D721Med (cell line): ENCODE measurements at regions not wholly inside any gene's neighbourhood (a gene's known extent, or its start where the extent isn't known, plus 50 kb on each side); places are given as distances from the start of the nearest gene placed in this dataset.

Source experiments
- DNase-seq: peaks from one replicate; pipeline ENCODE4 v3.0.0; 2011; ENCODE audit warnings: low spot score; ENCODE audit not compliant: insufficient read length
- FAIRE-seq: peaks from 2 replicates; lab custom pipeline; 2011; peaks lifted over from hg19 to GRCh38; lab: Jason Lieb, UNC
- CTCF ChIP-seq: IDR thresholded peaks from 2 replicates; pipeline ENCODE4 v1.5.1; 2012; ENCODE audit warnings: mild to moderate bottlenecking, control low read depth; ENCODE audit not compliant: insufficient read depth; ENCODE audit errors: missing control alignments

- no peak for TF ChIP-seq CTCF
- no peak for FAIRE-seq
- DNase-seq, result no peak
Measured at GRCh38 chr9:118554987-118555386, 814.2 kb downstream of the BRINP1 start.

GRCh38 chr9:118558026-118558425 lies 811.2 kb downstream of the BRINP1 start:
- FAIRE-seq, result no peak
- TF ChIP-seq CTCF, result no peak

GRCh38 chr9:118558891-118559290 lies 810.3 kb downstream of the BRINP1 start:
- no peak for DNase-seq
- no peak for TF ChIP-seq CTCF
- FAIRE-seq, result no peak

More at GRCh38 chr9:118558026-118558425, 811.2 kb downstream of the BRINP1 start:
- DNase-seq, result no peak

- FAIRE-seq (no peak), DNase-seq (no peak)
- TF ChIP-seq CTCF, result no peak
Measured at GRCh38 chr9:118561051-118561450, 808.2 kb downstream of the BRINP1 start.

GRCh38 chr9:118563677-118564076 lies 805.6 kb downstream of the BRINP1 start:
- DNase-seq (no peak), FAIRE-seq (no peak)
- TF ChIP-seq CTCF, result no peak

GRCh38 chr9:118567861-118568260 lies 801.4 kb downstream of the BRINP1 start:
- DNase-seq, result no peak
- no peak for FAIRE-seq
- no peak for TF ChIP-seq CTCF

GRCh38 chr9:118568704-118569103 lies 800.5 kb downstream of the BRINP1 start:
- no peak for FAIRE-seq
- no peak for DNase-seq
- no peak for TF ChIP-seq CTCF
